ENCODE measurements at regions not wholly inside any gene's neighbourhood (a gene's known extent, or its start where the extent isn't known, plus 50 kb on each side); places are given as distances from the start of the nearest gene placed in this dataset.
"Not testable (repeated sequence)": the region's sequence is repeated elsewhere in the genome, so short reads cannot be mapped to it uniquely, and the experiment has no call there.

GRCh38 chr2:166831930-166832329 is 56.4 kb upstream of the XIRP2 start:
- no peak for DNase-seq (ENCODE audit: low spot score)

- DNase-seq (ENCODE audit: low spot score) = no peak
Observed at GRCh38 chr2:166825914-166826313, 62.4 kb upstream of the XIRP2 start.

GRCh38 chr2:166814335-166814734 is 73.9 kb upstream of the XIRP2 start:
- no peak for DNase-seq (ENCODE audit: low spot score)

GRCh38 chr2:166812166-166812891 is 76.0 kb upstream of the XIRP2 start:
- no peak for DNase-seq (ENCODE audit: low spot score)

- no peak for DNase-seq (ENCODE audit: low spot score)
Observed at GRCh38 chr2:166805753-166806152, 82.5 kb upstream of the XIRP2 start.

GRCh38 chr2:166803373-166804000 is 84.8 kb upstream of the XIRP2 start:
- DNase-seq (ENCODE audit: low spot score) = no peak

GRCh38 chr2:166802475-166802874 is 85.8 kb upstream of the XIRP2 start:
- DNase-seq (ENCODE audit: low spot score) = no peak

GRCh38 chr2:166792808-166793207 is 95.5 kb upstream of the XIRP2 start:
- DNase-seq (ENCODE audit: low spot score) = no peak

- no peak for DNase-seq (ENCODE audit: low spot score)
Observed at GRCh38 chr2:166786707-166787106, 101.6 kb upstream of the XIRP2 start.

GRCh38 chr2:166784296-166784946 is 103.9 kb upstream of the XIRP2 start:
- DNase-seq (ENCODE audit: low spot score) = peak; percentile 11

- no peak for DNase-seq (ENCODE audit: low spot score)
Observed at GRCh38 chr2:166775176-166775575, 113.1 kb upstream of the XIRP2 start.

- no peak for DNase-seq (ENCODE audit: low spot score)
Observed at GRCh38 chr2:166773308-166773949, 114.9 kb upstream of the XIRP2 start.

- DNase-seq (ENCODE audit: low spot score) = no peak
Observed at GRCh38 chr2:166768393-166769123, 119.7 kb upstream of the XIRP2 start.

- DNase-seq (ENCODE audit: low spot score) = not testable (repeated sequence)
Observed at GRCh38 chr2:166766769-166767322, 121.4 kb upstream of the XIRP2 start.

GRCh38 chr2:166766220-166766619 is 122.1 kb upstream of the XIRP2 start:
- DNase-seq (ENCODE audit: low spot score) = no peak

- DNase-seq (ENCODE audit: low spot score) = no peak
Observed at GRCh38 chr2:166765141-166765540, 123.1 kb upstream of the XIRP2 start.

GRCh38 chr2:166764702-166765101 is 123.6 kb upstream of the XIRP2 start:
- DNase-seq (ENCODE audit: low spot score) = no peak

GRCh38 chr2:166764216-166764615 is 124.1 kb upstream of the XIRP2 start:
- no peak for DNase-seq (ENCODE audit: low spot score)

- no peak for DNase-seq (ENCODE audit: low spot score)
Observed at GRCh38 chr2:166762746-166763145, 125.5 kb upstream of the XIRP2 start.

GRCh38 chr2:166758956-166759355 is 129.3 kb upstream of the XIRP2 start:
- no peak for DNase-seq (ENCODE audit: low spot score)

- DNase-seq (ENCODE audit: low spot score) = no peak
Observed at GRCh38 chr2:166750624-166751023, 137.7 kb upstream of the XIRP2 start.

GRCh38 chr2:166744117-166744516 is 144.2 kb upstream of the XIRP2 start:
- not testable (repeated sequence) for DNase-seq (ENCODE audit: low spot score)
